GM18519 (cell line): ENCODE measurements at regions not wholly inside any gene's neighbourhood (a gene's known extent, or its start where the extent isn't known, plus 50 kb on each side); places are given as distances from the start of the nearest gene placed in this dataset.
"Not testable (repeated sequence)": the region's sequence is repeated elsewhere in the genome, so short reads cannot be mapped to it uniquely, and the experiment has no call there.

ENCODE experiments used
- ATAC-seq: cut with Tn5 transposase; IDR thresholded peaks from one replicate; pipeline ENCODE4 v1.9.1; 2021; ENCODE audit warnings: mild to moderate bottlenecking, moderate library complexity; ENCODE audit not compliant: unreplicated experiment, low FRiP score

DNA sequence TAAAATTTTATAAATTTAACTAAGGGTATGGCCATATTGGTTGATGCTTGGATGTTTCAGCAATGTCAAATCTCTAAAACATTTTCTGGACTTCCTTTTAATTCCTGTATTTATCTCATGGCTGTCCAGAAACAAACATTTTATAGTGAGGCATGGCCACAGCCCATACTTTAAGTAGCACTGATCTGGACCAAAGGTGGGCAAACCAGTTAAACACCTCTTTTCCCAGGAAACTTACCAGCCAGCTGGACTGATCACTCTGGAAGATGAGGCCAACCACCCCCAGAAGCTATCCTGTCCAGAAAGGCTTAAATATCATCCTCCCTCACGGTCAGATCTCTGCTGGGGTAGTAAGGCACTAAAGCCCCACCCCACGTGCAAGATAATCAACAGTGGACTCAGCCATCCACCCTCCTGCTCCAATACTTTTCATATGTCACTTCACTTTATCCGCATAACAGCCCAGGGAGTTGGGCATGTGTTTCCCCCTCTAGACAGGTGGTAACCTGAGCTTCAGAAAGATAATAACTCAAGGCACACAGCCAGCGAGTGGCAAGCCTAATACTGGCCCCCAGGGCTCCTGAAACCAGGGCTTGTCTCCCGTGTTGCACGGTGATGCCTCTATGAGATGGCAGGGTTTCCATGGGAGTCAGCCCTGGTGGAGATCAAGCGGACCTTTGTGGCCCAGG is 120.5 kb upstream of the NGF start:
- ATAC-seq: no peak

DNA sequence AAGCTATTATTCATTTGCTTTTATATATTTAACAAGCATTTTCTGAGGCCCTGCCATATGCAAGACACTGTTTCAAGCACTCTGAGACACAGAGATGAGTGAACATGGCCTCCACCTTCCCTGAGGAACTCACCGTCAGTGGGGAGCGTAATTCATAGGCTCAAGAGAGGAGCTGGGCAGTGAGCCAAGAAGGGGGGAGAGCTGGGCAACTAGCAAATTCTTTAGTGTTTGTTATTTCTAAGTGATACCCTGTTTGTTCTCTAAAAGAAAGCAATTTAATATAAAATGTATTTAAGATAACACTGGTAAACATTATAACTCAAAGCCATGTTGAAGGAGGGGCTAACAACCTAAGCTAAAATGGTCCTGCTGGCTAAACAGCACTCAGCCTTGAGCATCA is 119.2 kb upstream of the NGF start:
- ATAC-seq: no peak

- ATAC-seq: no peak
Measured at GRCh38 chr1:115456441-115456961, 118.5 kb upstream of the NGF start.

DNA sequence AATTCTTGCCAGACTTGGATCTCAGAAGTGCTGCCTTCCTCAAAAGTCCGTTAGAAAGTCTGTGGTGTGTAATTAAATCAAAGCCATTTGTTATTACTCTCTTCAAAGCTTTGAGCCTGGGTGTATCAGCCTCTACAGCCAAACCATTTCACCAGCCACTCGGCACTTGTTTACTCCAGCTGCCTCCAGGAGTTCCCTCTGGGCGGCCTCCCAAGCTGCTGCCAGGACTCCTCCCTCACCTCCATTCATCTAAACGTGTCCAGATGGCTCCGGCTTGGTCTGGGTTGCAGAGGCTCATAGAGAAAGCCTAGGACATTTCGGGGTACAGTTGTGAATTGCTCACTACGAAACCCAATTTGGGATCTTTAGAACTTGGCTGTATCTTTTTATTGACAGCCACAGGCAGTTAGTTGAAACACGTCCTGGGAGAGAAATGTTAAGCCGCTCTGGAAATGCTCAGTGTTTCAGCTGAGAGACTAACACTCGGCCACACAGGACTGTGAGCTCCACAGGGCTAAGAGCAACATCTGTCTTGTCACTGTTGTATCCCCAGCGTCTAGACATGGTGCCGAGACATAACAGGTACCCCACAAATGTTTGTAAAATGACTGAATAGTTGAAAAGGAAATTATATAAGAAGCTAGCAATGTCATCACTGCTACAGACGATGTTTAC is 116.9 kb upstream of the NGF start:
- ATAC-seq: no peak

GRCh38 chr1:115453666-115454065 is 115.6 kb upstream of the NGF start:
- no peak for ATAC-seq

GRCh38 chr1:115452600-115453329 is 114.7 kb upstream of the NGF start:
- no peak for ATAC-seq

- ATAC-seq: no peak
Measured at GRCh38 chr1:115450501-115451040, 112.5 kb upstream of the NGF start.

- ATAC-seq: no peak
Measured at GRCh38 chr1:115448282-115449044, 110.4 kb upstream of the NGF start.

- ATAC-seq: no peak
Measured at GRCh38 chr1:115447672-115448071, 109.6 kb upstream of the NGF start.

DNA sequence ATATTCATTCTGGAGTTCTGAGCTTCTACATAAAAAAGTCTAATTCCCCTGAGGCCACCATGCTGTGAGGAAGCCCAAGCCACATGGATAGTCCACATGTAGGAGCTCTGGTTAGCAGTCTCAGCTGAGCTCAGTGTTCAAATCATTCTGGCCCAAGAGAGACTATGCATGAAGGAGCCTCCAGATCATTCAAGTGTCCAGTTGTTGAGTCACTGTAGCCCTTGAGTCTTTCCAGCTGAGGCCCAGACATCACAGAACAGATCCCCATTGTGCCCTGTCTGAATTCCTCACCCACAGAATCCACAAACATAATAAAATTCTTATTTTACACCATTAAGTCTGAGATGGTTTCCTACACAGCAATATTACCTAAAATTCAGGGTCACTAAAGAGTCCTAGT is 107.0 kb upstream of the NGF start:
- ATAC-seq: no peak

- ATAC-seq: no peak
Measured at GRCh38 chr1:115440733-115441132, 102.7 kb upstream of the NGF start.

- ATAC-seq: not testable (repeated sequence)
Measured at GRCh38 chr1:115439520-115439919, 101.5 kb upstream of the NGF start.

GRCh38 chr1:115437196-115437595 is 99.1 kb upstream of the NGF start:
- ATAC-seq: no peak

DNA sequence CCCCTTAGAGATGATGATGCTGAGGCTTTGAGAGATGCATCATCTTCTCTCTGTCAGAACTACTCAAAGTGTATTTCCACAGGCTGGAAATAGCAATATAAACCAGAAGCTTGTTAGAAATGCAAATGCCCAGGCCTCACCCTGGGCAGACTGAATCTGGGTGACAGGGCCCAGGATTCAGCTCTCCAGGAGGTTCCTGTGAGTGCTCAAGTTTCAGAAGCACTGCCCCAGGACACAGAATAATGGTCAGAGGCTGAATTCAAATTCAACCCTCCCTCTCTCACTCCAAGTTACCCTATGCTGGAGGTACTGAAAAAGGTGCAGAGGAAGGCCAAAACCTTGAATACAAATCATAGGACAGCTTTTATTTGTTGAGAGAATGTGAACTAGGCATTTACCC is 98.5 kb upstream of the NGF start:
- no peak for ATAC-seq

- no peak for ATAC-seq
Measured at GRCh38 chr1:115433483-115433882, 95.4 kb upstream of the NGF start.

DNA sequence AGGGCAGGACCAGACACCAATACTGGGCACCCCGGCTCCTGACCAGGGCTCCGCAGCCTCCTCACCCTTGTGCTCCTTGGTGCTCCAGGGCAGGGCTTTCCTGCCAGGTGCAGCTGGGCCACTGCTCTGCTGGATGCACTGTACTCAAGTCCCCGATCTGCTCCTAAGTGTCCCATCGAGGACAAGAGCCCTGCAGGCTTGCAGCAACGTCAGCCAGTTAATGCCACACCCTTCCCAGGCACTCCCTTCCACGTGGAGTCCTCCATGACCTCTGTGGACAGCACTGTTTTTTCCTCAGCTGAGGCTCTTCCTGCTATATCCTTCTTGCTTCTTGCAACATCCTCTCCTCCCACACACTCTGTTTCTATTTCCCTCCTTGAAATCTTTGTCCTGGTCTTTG is 94.0 kb upstream of the NGF start:
- no peak for ATAC-seq

DNA sequence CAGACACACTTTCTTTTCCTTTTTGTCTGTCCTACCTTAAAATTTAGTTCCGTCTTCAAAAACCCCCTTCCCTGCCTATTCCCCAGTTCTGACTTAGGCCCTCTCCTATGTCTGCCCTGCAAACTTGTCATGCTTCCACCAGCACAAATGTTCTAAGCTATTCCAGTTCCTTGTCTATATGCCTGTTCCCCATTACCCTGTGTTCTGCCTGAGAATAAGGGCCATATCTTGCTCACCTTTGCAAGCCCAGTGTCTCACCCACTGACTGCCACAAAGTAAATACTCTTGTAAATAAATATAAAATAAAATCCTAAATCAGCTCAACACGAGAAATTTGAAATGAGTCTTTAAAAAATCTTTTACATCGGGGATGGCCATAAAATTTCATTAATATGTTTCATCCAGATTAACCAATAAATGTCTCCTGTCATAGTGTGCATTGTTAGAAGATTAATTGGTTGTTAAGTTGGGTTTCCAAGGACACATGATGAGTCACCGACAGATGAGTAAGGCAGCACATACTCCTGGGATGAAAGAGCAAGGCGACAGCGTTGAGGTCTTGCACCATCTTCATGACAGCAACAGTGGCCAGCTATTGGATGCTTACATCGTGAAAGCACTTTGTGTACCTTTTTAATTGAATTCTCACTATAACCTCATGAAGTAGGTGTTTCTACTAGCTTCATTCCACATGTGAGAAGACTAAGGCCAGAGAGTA is 92.6 kb upstream of the NGF start:
- no peak for ATAC-seq

DNA sequence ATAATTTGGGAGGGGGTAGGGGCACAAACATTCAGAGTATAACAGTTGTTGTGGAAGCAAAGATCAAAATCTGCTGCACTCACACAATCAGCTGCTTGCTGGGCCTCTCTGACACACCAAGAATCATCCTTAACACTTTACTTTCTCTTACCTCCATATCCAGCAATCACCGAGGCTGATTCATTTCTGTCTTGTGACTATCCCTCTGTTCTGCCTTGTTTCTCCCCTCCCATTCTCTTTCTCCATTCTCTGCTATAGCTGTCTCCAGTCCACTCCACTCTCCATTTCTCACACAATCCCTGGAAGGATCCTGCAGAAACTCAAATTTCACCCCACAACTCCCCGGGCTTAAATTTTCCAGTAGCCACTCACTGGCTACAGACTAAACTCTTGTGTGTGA is 91.8 kb upstream of the NGF start:
- no peak for ATAC-seq

- no peak for ATAC-seq
Measured at GRCh38 chr1:115429241-115429640, 91.2 kb upstream of the NGF start.

DNA sequence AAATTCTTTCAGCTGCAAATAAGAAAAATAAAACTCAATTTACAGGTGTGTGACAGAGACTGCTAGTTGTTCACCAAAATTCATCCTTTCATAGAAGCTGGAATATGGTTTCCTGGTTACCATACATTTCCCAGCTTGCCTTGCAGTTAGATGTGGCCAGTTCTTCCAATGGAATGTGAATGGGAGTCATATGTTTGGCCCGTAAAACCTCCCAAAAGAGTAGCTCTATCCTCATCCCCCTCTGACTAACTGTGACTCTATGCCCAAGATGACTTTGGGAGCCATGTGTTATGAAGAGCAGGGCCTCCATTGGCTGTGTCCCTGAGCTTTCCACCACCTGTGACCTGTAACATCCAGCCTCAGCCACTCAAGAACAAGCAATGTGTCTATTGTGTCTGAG is 90.6 kb upstream of the NGF start:
- ATAC-seq: no peak
